IMR-90 (cell line): ENCODE measurements at regions not wholly inside any gene's neighbourhood (a gene's known extent, or its start where the extent isn't known, plus 50 kb on each side); places are given as distances from the start of the nearest gene placed in this dataset.

Source experiments
- ATAC-seq: fragments of 200-7000 bp; cut with Tn5 transposase; 2 replicates; pipeline ENCODE4 v1.9.1; 2020; ENCODE audit warnings: low read depth, mild to moderate bottlenecking, moderate library complexity
- BruUV-seq: library from RNA; stranded (reverse); fragments of 400-500 nt; replicated peaks from 2 replicates; lab custom pipeline; 2021; lab: Mats Ljungman, UMichigan
- CTCF ChIA-PET: fragments of 300-600 bp; formaldehyde crosslinking; extraction: SDS; loops from one replicate; lab custom pipeline; 2021; ENCODE audit warnings: antibody characterized with exemption; lab: Yijun Ruan, JAX
- POLR2A ChIA-PET: fragments of 300-600 bp; sonication (Branson Sonifier 250); formaldehyde crosslinking; loops from one replicate; lab custom pipeline; 2022; ENCODE audit warnings: antibody characterized with exemption; ENCODE audit not compliant: unreplicated experiment; lab: Charles Lee
- DNase-seq: peaks from one replicate; pipeline ENCODE4 v3.0.0; 2013
- H2AFZ ChIP-seq: replicated peaks from 2 replicates; pipeline ENCODE3; 2013; ENCODE audit warnings: low read length, mild to moderate bottlenecking; ENCODE audit not compliant: poor library complexity
- H2AK5ac ChIP-seq: 2 replicates; pipeline ENCODE4 v1.6.1; 2013; ENCODE audit warnings: low read depth, low read length, inconsistent platforms
- H2AK9ac ChIP-seq: replicated peaks from 2 replicates; pipeline ENCODE3; 2013; ENCODE audit warnings: mild to moderate bottlenecking, low read depth, low read length, moderate library complexity; ENCODE audit not compliant: poor library complexity
- H2BK120ac ChIP-seq: 2 replicates; pipeline ENCODE4 v1.6.1; 2013; ENCODE audit warnings: low read depth, low read length, inconsistent platforms
- H2BK15ac ChIP-seq: 3 replicates; pipeline ENCODE4 v1.6.1; 2013; ENCODE audit warnings: low read depth, low read length, inconsistent platforms
- H2BK20ac ChIP-seq: 2 replicates; pipeline ENCODE4 v1.6.1; 2013; ENCODE audit warnings: low read depth, mild to moderate bottlenecking, inconsistent platforms, low read length, moderate library complexity
- H2BK5ac ChIP-seq: 2 replicates; pipeline ENCODE4 v1.6.1; 2013; ENCODE audit warnings: mild to moderate bottlenecking, low read depth, low read length, inconsistent platforms; ENCODE audit not compliant: poor library complexity, severe bottlenecking
- H3K14ac ChIP-seq: replicated peaks from 2 replicates; pipeline ENCODE4 v1.6.1; 2013; ENCODE audit warnings: low read depth, low read length, inconsistent platforms
- H3K18ac ChIP-seq: 2 replicates; pipeline ENCODE4 v1.6.1; 2013; ENCODE audit warnings: low read depth, low read length, control low read depth
- H3K23ac ChIP-seq: 2 replicates; pipeline ENCODE4 v1.6.1; 2013; ENCODE audit warnings: low read depth, low read length, inconsistent platforms
- H3K27ac ChIP-seq: 2 replicates; pipeline ENCODE4 v1.5.1; 2013; ENCODE audit warnings: mild to moderate bottlenecking, control low read depth, low read length; ENCODE audit not compliant: insufficient read depth
- H3K27me3 ChIP-seq: 2 replicates; pipeline ENCODE4 v1.6.1; 2013; ENCODE audit warnings: low read length; ENCODE audit not compliant: control insufficient read depth, insufficient read depth
- H3K36me3 ChIP-seq: 2 replicates; pipeline ENCODE4 v1.6.1; 2013; ENCODE audit warnings: low read length, mixed read lengths; ENCODE audit not compliant: control insufficient read depth, insufficient read depth
- H3K4ac ChIP-seq: 2 replicates; pipeline ENCODE4 v1.6.1; 2013; ENCODE audit warnings: low read depth, low read length, inconsistent platforms
- H3K4me1 ChIP-seq: 2 replicates; pipeline ENCODE4 v1.6.1; 2013; ENCODE audit warnings: low read length, mixed read lengths; ENCODE audit not compliant: control insufficient read depth, insufficient read depth
- H3K4me2 ChIP-seq: 2 replicates; pipeline ENCODE4 v1.6.1; 2013; ENCODE audit warnings: low read depth, mild to moderate bottlenecking, control low read depth, low read length, moderate library complexity
- H3K4me3 ChIP-seq: 2 replicates; pipeline ENCODE4 v1.5.1; 2013; ENCODE audit warnings: low read depth, mild to moderate bottlenecking, control low read depth, low read length, moderate library complexity; ENCODE audit not compliant: insufficient read depth
- H3K56ac ChIP-seq: 2 replicates; pipeline ENCODE4 v1.6.1; 2013; ENCODE audit warnings: low read length, inconsistent platforms; ENCODE audit not compliant: insufficient read depth; ENCODE audit errors: extremely low read depth
- H3K79me1 ChIP-seq, 2 experiments: 2 replicates each; pipeline ENCODE4 v1.6.1; 2013; ENCODE audit warnings: low read length in 2 of 2, inconsistent platforms in 1 of 2, low read depth in 1 of 2
- H3K9ac ChIP-seq: 2 replicates; pipeline ENCODE4 v1.6.1; 2013; ENCODE audit warnings: low read depth, low read length, control low read depth
- H3K9me1 ChIP-seq: 2 replicates; pipeline ENCODE4 v1.6.1; 2013; ENCODE audit warnings: low read length, inconsistent platforms; ENCODE audit not compliant: insufficient read depth
- H3K9me3 ChIP-seq: 2 replicates; pipeline ENCODE4 v1.6.1; 2013; ENCODE audit warnings: low read length; ENCODE audit not compliant: control insufficient read depth, insufficient read depth
- H4K20me1 ChIP-seq: 2 replicates; pipeline ENCODE4 v1.6.1; 2013; ENCODE audit warnings: low read length, inconsistent platforms; ENCODE audit not compliant: insufficient read depth
- H4K5ac ChIP-seq: 2 replicates; pipeline ENCODE4 v1.6.1; 2013; ENCODE audit warnings: mild to moderate bottlenecking, low read depth, low read length, control low read depth
- H4K8ac ChIP-seq, 2 experiments: 2 replicates each; pipeline ENCODE4 v1.6.1; 2013; ENCODE audit warnings: low read depth in 2 of 2, low read length in 2 of 2, control low read depth in 1 of 2, inconsistent platforms in 1 of 2
- H4K91ac ChIP-seq: 2 replicates; pipeline ENCODE4 v1.6.1; 2013; ENCODE audit warnings: low read depth, low read length, inconsistent platforms; ENCODE audit not compliant: insufficient read depth
- BHLHE40 ChIP-seq: fragments of 150-350 bp; IDR thresholded peaks from 2 replicates; pipeline ENCODE4 v1.6.1; 2016; ENCODE audit warnings: mild to moderate bottlenecking, low read depth, low read length
- CEBPB ChIP-seq: IDR thresholded peaks from 2 replicates; pipeline ENCODE4 v1.6.1; 2012; ENCODE audit warnings: low read depth, low read length, improper control_type of control experiment
- CHD1 ChIP-seq: IDR thresholded peaks from 2 replicates; pipeline ENCODE4 v1.6.1; 2012; ENCODE audit warnings: low read depth, low read length, improper control_type of control experiment
- CTCF ChIP-seq: conservative IDR thresholded peaks from 2 replicates; pipeline ENCODE4 v1.5.1; 2012; ENCODE audit warnings: mild to moderate bottlenecking, low read depth, low read length, improper control_type of control experiment
- ELK1 ChIP-seq: fragments of 150-350 bp; IDR thresholded peaks from 2 replicates; pipeline ENCODE4 v1.6.1; 2016; ENCODE audit warnings: low read depth, mild to moderate bottlenecking, low read length, moderate library complexity, borderline replicate concordance
- MAFK ChIP-seq: IDR thresholded peaks from 2 replicates; pipeline ENCODE4 v1.6.1; 2012; ENCODE audit warnings: low read depth, low read length, improper control_type of control experiment
- MAZ ChIP-seq: IDR thresholded peaks from 2 replicates; pipeline ENCODE4 v1.6.1; 2012; ENCODE audit warnings: low read depth, mild to moderate bottlenecking, low read length, improper control_type of control experiment, moderate library complexity, borderline replicate concordance
- RAD21 ChIP-seq: IDR thresholded peaks from 2 replicates; pipeline ENCODE4 v1.6.1; 2012; ENCODE audit warnings: low read length, improper control_type of control experiment
- RCOR1 ChIP-seq: IDR thresholded peaks from 2 replicates; pipeline ENCODE4 v1.6.1; 2012; ENCODE audit warnings: mild to moderate bottlenecking, low read length, improper control_type of control experiment; ENCODE audit not compliant: insufficient replicate concordance
- RFX5 ChIP-seq: IDR thresholded peaks from 2 replicates; pipeline ENCODE4 v1.8.0; 2012; ENCODE audit warnings: low read depth, mild to moderate bottlenecking, low read length, moderate library complexity
- SMC3 ChIP-seq: fragments of 150-350 bp; IDR thresholded peaks from 2 replicates; pipeline ENCODE4 v1.6.1; 2016; ENCODE audit warnings: low read depth, mild to moderate bottlenecking, antibody characterized with exemption, low read length, moderate library complexity
- USF2 ChIP-seq: fragments of 150-350 bp; IDR thresholded peaks from 2 replicates; pipeline ENCODE4 v1.6.1; 2017; ENCODE audit warnings: mild to moderate bottlenecking, antibody characterized with exemption, low read length, low read depth
- WGBS, 2 experiments: methylation state at CpG; one replicate each; pipeline versions ENCODE4 v1.1.5 to v1.1.7; 2013; ENCODE audit warnings: missing lambda C conversion rate in 2 of 2; ENCODE audit not compliant: insufficient read length in 1 of 2; ENCODE audit errors: extremely low coverage in 2 of 2; 5-methylcytosine and 5-hydroxymethylcytosine counted together
- dilution Hi-C: fragments of 300-500 bp; cut with HindIII; formaldehyde crosslinking; loops from one replicate; pipeline ENCODE4 v1.14.3; 2018; ENCODE audit warnings: low sequenced_read_pairs; ENCODE audit not compliant: unreplicated experiment
- in situ Hi-C: fragments of 300-500 bp; cut with MboI; formaldehyde crosslinking; loops from 3 replicates; pipeline ENCODE4 v1.14.3; 2019; ENCODE audit warnings: low sequenced_read_pairs, inconsistent platforms, mixed read lengths
- intact Hi-C: fragments of 100-400 bp; cut with micrococcal nuclease; formaldehyde crosslinking; loops from 2 replicates; pipeline ENCODE4 v1.10.0; 2022

- intact Hi-C loops (no loop called here), dilution Hi-C loops (no loop called here), in situ Hi-C loops (no loop called here)
- Histone ChIP-seq H2BK20ac (no peak overlapping the region), H3K9me3 (0 out of 2 replicates have a peak, but pooled peaks cover 2% of the 10 kb centered on the region), H3K27me3 (peaks cover 50% of the 10 kb centered on the region), H3K4ac (no peak overlapping the region), H3K56ac (no peak overlapping the region), H4K5ac (no peak overlapping the region), H2BK120ac (no peak overlapping the region), H3K4me2 (no peak overlapping the region), H4K20me1 (no peaks in the 10 kb centered on the region), H4K91ac (no peak overlapping the region), H2AK5ac (no peak overlapping the region), H3K14ac (no peak overlapping the region), H3K18ac (no peak overlapping the region), H3K9ac (no peak overlapping the region), H3K4me1 (no peaks in the 10 kb centered on the region), H3K27ac (no peak overlapping the region), H2BK5ac (no peak overlapping the region), H3K9me1 (no peaks in the 10 kb centered on the region), H4K8ac (no peak overlapping the region), H3K4me3 (no peak overlapping the region), H2BK15ac (no peak overlapping the region), H3K79me1 (no peaks in the 10 kb centered on the region), H3K36me3 (no peaks in the 10 kb centered on the region), H2AK9ac (no peak overlapping the region), H3K23ac (no peak overlapping the region), H2AFZ (no peak overlapping the region)
- no peak for TF ChIP-seq CHD1
- TF ChIP-seq MAFK, result no peak
- TF ChIP-seq MAZ, result no peak
- no peak for TF ChIP-seq CEBPB
- no peak for TF ChIP-seq ELK1
- no peak for TF ChIP-seq RAD21
- no peak for TF ChIP-seq CTCF
- TF ChIP-seq USF2, result no peak
- TF ChIP-seq SMC3, result no peak
- no peak for TF ChIP-seq BHLHE40
- TF ChIP-seq RCOR1, result no peak
- no peak for TF ChIP-seq RFX5
- no peak for DNase-seq
- no TSS peak for BruUV-seq
- 24% methylated on average over 6 of the region's 20 CpGs; no CpG with 5 or more reads in 1 of the 2 experiments for WGBS, 2 experiments
- POLR2A ChIA-PET, result no interaction called here
- no peak for ATAC-seq
- CTCF ChIA-PET, result no interaction called here
Measured at GRCh38 chr12:94874518-94875302, 128.8 kb downstream of the NDUFA12 start.
